ENCODE measurements at regions not wholly inside any gene's neighbourhood (a gene's known extent, or its start where the extent isn't known, plus 50 kb on each side); places are given as distances from the start of the nearest gene placed in this dataset.

DNA sequence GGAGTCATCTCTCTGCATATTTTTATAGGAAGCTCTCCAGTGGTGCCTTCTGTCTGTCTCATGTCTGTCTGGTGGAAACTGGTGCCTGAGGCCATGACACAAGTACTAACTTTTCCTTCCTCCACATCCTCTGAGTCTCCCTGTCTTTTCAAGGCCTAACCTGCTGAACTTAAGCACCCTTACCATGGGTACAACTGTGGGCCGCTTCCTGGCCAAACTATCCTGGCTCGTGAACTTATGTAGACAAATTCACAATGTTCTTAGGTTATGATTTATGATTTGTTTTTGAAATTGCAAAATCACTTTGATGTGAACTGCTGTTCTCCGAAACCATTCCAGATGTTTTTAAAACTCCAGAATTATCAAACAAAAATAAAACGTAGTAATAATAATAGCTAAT is 804.5 kb upstream of the POU3F3 start:
- no peak for DNase-seq

DNA sequence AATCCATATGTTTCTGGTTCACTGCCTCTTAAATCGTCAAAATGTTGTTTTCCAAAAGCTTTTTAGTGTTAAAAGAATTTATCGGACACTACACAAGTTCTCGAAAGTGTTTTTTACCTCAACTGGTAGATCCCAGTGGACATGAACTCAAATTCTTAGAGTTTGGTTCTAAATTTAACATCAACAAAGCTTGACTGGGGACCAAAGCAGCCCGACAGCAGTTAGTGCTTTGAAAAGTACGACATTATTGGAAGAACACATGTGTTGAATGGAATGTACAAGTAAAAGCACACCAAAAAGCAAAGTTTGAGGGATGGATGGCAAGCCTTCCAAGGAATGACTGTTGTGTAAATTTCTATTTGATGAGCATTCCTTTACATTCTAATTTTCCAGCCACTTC is 803.9 kb upstream of the POU3F3 start:
- DNase-seq = no peak

GRCh38 chr2:104050656-104051242 is 803.2 kb upstream of the POU3F3 start:
- no peak for DNase-seq

- no peak for DNase-seq
These were observed 802.1 kb upstream of the POU3F3 start for GRCh38 chr2:104051766-104052165.

- no peak for DNase-seq
These were observed 801.6 kb upstream of the POU3F3 start for GRCh38 chr2:104052356-104052755.

- no peak for DNase-seq
These were observed 797.5 kb upstream of the POU3F3 start for GRCh38 chr2:104056451-104056850.

DNA sequence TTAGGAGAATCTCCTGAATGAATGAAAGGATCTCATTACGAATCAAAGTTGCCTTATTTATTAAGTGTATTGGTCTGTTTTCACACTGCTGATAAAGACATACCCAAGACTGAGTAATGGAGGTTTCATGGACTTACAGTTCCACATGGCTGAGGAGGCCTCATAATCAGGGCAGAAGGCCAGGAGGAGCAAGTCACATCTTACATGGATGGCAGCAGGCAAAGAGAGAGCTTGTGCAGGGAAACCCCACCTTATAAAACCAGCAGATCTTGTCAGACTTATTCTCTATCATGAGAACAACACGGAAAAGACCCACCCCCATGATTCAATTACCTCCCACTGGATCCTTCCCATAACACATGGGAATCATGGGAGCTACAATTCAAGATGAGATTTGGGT is 785.2 kb upstream of the POU3F3 start:
- no peak for DNase-seq

- no peak for DNase-seq
These were observed 776.3 kb upstream of the POU3F3 start for GRCh38 chr2:104077573-104077972.

GRCh38 chr2:104078431-104079157 is 775.3 kb upstream of the POU3F3 start:
- no peak for DNase-seq

- no peak for DNase-seq
These were observed 765.2 kb upstream of the POU3F3 start for GRCh38 chr2:104088745-104089144.

- DNase-seq = no peak
These were observed 763.5 kb upstream of the POU3F3 start for GRCh38 chr2:104090407-104090806.

DNA sequence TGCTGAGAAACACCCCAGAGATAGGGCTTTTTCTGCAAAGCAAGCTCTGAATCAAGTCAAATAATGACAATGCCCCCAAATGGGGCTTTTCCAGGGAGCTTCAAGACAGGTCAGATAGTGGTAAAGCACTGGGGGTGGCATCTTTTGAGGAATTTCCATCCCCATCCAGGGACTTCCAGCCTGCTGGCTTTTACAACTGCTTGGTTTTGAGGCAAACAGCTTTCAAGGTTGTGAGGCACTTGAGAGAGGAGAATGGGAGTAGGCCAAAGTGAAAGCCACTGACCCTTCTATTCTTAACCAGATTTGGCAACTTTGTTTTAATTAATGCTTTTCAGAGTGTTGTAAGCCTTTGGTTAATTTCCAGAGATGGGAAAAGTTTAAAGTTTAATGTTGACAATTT is 762.0 kb upstream of the POU3F3 start:
- DNase-seq = no peak

- no peak for DNase-seq
These were observed 761.0 kb upstream of the POU3F3 start for GRCh38 chr2:104092886-104093285.

DNA sequence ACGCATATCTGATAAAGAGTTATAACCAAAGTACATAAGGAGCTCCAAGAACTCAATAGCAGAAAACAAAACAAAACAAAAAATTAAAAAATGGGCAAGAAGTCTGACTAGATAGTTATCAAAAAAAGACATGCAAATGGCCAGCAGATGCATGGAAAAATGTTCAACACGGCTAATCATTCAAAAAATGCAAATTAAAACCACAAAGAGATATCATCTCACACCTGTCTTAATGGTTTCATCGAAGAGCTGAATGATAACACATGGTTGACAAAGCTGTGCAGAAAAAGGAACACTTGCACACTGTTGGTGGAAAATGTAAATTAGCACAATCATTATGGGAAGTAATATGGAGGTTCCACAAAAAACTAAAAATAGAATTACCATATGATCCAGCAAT is 751.3 kb upstream of the POU3F3 start:
- no peak for DNase-seq

DNA sequence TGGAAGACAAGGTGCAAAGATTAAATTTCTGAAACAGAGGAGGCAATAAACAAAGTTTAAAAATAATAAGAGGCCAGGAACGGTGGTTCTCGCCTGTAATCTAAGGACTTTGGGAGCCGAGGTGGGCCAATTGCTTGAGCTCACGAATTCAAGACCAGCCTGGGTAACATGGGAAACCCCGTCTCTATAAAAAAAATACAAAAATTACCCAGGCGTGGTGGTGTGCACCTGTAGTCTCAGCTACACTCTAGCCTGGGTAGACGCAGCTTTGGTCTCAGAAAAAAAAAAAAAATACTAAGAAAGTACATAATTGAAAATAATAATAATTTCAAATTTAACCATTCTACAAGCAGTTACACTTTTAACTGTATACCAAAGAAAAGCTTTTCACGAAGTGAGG is 744.6 kb upstream of the POU3F3 start:
- DNase-seq = no peak

DNA sequence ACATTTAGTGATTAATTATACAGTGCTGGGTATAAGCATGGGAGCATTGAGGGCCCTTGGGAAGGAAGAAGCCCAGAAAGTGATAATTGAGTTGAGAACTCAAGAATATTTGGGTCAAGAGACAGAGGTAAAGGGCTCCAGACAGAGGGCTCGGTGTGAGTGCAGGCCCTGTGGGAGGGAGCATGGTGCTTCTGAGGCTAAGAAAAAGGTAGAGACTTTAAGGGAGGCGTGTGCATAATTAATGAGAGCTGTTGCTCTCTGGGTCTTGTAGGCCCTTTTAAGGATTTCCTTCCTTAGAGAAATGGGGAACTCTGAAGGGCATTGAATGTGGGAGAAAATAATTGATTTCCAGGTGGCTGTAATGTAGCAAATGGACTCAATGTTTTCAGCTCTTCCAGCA is 735.0 kb upstream of the POU3F3 start:
- DNase-seq = no peak

GRCh38 chr2:104120171-104120570 is 733.7 kb upstream of the POU3F3 start:
- no peak for DNase-seq

- DNase-seq = no peak
These were observed 728.8 kb upstream of the POU3F3 start for GRCh38 chr2:104125096-104125495.

- no peak for DNase-seq
These were observed 726.7 kb upstream of the POU3F3 start for GRCh38 chr2:104127049-104127770.

DNA sequence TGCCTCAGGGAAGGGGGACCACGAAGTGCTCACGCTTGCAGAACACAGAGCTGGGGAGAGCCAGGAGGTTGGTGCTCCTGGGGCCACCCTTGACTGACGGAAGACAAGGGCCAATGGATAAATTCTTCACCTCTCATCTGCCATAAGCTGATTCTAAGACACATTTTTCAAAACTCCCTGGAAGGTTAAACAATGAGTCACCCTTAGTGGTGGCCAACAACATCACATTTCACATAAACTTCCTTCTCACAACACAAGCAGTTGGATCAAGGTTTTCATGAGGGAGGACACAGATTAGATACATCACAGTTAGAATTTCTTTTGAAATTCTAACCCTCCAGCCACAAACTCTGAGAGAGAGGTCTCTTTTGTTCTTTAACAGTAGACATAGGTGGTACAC is 713.6 kb upstream of the POU3F3 start:
- DNase-seq = no peak

GRCh38 chr2:104158191-104158590 is 695.7 kb upstream of the POU3F3 start:
- no peak for DNase-seq

- DNase-seq = no peak
These were observed 690.2 kb upstream of the POU3F3 start for GRCh38 chr2:104163611-104164130.

GRCh38 chr2:104164721-104165252 is 689.1 kb upstream of the POU3F3 start:
- no peak for DNase-seq

DNA sequence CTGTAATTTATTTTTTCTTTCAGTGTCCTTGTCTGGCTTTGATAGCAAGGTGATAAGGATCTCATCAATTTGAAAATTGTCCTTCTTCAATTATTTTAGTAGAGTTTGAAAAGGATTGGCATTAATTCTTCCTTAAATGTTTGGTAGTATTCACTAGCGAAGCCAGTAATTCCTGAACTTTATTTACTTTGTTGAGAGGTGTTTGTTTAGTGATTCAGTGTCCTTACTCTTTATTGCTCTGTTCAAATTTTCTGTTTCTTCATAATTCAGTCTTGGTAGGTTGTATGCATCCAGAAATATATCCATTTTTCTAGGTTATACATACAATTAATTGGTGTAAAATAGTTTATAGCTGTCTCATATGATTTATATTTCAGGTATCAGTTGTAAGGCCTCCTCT is 676.7 kb upstream of the POU3F3 start:
- DNase-seq = no peak
